IPS-18c (cell line): ENCODE measurements at regions not wholly inside any gene's neighbourhood (a gene's known extent, or its start where the extent isn't known, plus 50 kb on each side); places are given as distances from the start of the nearest gene placed in this dataset.
"Not testable (repeated sequence)": the region's sequence is repeated elsewhere in the genome, so short reads cannot be mapped to it uniquely, and the experiment has no call there.

ENCODE experiments used
- H3K4me3 ChIP-seq: 2 replicates; pipeline ENCODE4 v1.7.0; 2013; ENCODE audit warnings: low read depth, mild to moderate bottlenecking, low read length, moderate library complexity; ENCODE audit not compliant: insufficient read depth
- H3K9me3 ChIP-seq: one replicate; pipeline ENCODE4 v1.6.1; 2013; ENCODE audit warnings: mild to moderate bottlenecking, low read length, moderate library complexity; ENCODE audit not compliant: control insufficient read depth, insufficient read depth

DNA sequence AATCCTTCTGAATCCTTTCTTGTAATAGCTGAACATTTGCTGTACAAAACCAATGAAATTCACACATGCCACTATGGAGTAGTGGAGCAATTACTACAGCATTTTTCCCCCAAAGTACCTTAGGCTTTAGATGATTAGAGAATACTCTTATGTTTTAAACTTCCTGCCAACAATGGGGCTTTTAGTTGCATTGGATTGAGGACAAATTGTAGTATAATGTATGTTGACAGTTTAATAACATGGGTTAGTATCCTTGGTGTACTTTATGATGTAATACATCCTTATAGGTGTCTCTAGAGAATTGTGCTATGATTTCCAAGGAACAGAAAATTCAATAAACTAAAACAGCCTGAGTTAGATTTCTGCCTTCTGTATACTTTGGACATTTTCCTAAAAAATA lies 422.7 kb upstream of the GRAMD2B start:
- H3K9me3 ChIP-seq = no peaks in the 10 kb centered on the region
- no peak overlapping the region for H3K4me3 ChIP-seq

DNA sequence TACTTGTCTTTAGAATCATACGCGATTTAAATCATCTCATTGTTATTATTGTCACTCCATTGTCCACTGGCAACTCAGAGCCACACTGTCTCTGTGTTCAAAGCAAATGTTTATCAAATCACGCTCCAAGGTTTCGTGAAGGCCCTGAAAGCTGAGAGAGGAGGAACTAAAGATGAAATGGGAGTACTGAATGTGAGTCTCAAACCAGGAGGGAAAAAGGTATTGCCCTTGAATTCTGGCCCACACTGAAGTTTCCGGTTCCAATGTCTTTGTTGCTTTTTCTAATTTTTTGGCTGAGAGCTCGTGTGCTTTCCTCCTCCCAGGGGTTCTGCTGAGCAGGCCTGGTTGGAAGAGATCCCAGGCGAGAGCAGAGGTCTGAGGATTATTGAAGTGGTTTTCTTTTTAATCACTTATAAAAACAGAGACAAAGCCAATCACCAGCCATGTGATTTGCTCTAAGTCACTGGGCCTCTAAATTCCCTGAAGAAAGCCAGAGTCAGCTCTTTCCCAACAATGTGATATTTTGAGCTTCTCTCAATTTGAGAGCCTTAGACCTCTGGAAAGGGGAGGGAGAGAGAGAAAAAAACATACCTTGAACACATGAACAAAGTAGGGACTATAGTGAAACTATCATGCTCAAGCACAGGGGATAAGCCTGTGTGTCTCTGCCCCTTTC lies 420.8 kb upstream of the GRAMD2B start:
- H3K9me3 ChIP-seq = no peaks in the 10 kb centered on the region
- no peak overlapping the region for H3K4me3 ChIP-seq

- Histone ChIP-seq H3K4me3 (no peak overlapping the region), H3K9me3 (no peaks in the 10 kb centered on the region)
These were observed 419.9 kb upstream of the GRAMD2B start for GRCh38 chr5:126003309-126003708.

DNA sequence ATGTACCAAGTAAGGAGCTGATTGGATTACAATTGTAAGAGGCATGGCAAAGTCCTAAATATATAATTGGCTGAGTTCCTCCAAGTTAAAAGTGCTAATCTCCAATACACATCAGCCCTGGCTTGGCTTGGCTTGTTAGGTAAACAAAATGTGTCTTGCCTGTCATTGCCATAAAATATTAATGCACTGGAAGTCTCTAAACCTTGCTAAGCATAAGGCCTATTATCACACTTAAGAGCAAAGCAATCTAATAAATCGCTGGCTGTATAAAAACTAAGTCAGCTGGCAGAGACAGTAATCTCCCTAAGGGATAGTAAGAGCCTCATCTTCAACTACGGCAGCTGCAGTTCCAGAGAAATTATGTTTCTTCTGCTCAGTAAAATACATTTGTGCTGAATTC lies 418.6 kb upstream of the GRAMD2B start:
- H3K4me3 ChIP-seq = no peak overlapping the region
- no peaks in the 10 kb centered on the region for H3K9me3 ChIP-seq

- H3K4me3 ChIP-seq = no peak overlapping the region
- no peaks in the 10 kb centered on the region for H3K9me3 ChIP-seq
These were observed 415.4 kb upstream of the GRAMD2B start for GRCh38 chr5:126007841-126008240.

DNA sequence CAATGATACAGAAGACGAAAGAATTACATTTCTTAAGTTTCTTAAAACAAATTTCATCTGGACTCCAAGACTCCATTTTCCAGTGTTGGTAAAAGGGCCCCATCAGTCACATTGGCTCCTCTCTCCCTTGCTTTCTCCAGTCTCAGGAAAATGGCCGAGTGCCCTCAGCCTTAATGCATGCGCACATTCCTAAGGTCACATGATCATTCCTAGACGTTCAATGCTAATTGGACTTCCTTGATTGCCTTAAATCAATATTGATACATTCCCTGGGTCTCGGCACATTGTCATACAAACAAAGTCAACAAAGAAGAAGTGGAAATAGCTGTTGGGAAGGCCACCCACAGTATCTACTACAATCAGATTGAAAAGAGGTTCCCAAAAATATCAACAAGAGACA lies 413.6 kb upstream of the GRAMD2B start:
- Histone ChIP-seq H3K9me3 (no peaks in the 10 kb centered on the region), H3K4me3 (no peak overlapping the region)

DNA sequence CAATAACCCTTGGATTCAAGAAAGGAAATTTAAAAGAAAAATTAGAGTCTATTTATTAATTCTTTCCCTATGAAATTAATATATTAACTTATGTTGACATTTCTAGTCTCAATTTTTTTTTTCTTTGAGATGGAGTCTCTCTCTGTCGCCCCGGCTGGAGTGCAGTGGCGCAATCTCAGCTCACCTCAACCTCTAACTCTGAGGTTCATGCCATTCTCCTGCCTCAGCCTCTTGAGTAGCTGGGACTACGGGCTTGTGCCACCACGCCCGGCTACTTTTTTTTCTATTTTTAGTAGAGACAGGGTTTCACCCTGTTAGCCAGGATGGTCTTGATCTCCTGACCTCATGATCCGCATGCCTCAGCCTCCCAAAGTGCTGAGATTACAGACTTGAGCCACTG lies 411.7 kb upstream of the GRAMD2B start:
- not testable (repeated sequence) for H3K4me3 ChIP-seq, H3K9me3 ChIP-seq

DNA sequence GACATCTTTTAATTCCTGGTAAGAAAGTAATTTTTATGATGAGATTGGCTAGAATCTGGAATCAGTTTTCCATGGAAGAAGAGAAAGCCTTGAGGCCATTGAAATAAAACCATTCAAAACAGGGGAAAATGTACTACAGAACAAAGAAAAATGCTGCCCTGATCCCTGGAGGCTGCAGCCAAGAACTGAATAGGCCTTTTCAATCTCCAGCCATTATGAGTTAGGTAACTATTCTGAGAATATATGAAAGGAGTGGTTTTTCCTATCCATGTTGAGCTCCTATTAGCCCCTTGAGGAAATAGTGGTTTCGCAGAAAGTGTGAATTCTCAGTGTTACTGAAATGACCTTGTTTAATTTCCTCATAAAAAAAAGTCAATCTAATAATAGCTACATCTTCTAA lies 408.5 kb upstream of the GRAMD2B start:
- H3K9me3 ChIP-seq = no peaks in the 10 kb centered on the region
- H3K4me3 ChIP-seq = no peak overlapping the region

GRCh38 chr5:126015235-126016181 lies 407.7 kb upstream of the GRAMD2B start:
- Histone ChIP-seq H3K4me3 (no peak overlapping the region), H3K9me3 (no peaks in the 10 kb centered on the region)

- no peaks in the 10 kb centered on the region for H3K9me3 ChIP-seq
- no peak overlapping the region for H3K4me3 ChIP-seq
These were observed 407.0 kb upstream of the GRAMD2B start for GRCh38 chr5:126016256-126016655.

DNA sequence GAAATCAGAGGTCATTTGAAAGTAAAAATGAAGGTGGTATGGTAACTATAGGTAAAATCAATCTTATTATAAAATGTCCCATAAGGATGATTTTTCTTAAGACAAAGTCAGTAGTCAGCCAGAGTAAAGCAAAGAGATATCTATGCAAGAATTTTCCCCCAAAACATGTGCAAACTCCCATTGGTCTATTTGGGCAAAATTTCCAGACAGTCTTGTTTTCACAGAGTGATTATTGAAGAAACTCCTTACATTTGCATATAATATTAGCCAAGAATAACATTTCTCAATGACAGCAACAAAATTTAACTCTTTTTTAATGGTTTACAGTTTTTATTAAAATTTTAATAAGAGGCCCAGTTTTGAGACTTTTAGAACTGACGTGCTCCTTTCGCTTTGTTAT lies 406.1 kb upstream of the GRAMD2B start:
- H3K4me3 ChIP-seq = no peak overlapping the region
- no peaks in the 10 kb centered on the region for H3K9me3 ChIP-seq

GRCh38 chr5:126020770-126021169 lies 402.4 kb upstream of the GRAMD2B start:
- Histone ChIP-seq H3K9me3 (no peaks in the 10 kb centered on the region), H3K4me3 (no peak overlapping the region)

DNA sequence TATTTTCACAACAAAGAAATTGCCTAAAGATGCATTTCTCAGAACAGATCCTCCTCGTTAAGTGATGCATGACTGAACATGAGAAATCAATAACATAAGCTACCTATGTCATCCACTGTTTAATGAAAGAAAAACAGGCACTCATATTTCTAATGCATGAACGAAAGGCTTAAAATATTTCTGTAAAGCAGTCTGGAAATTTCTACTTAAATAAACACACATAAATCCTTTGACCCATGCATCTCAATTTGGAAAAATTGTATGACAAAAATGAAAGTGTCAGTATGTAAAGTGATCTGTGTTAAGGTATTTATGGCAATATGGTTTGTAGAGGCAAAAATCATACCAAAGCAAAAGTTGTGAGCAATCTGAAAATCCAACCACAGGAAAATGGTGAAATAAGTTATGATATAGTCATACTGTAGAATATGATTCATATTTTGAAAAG lies 399.2 kb upstream of the GRAMD2B start:
- no peaks in the 10 kb centered on the region for H3K9me3 ChIP-seq
- H3K4me3 ChIP-seq = no peak overlapping the region

GRCh38 chr5:126027149-126027548 lies 396.1 kb upstream of the GRAMD2B start:
- Histone ChIP-seq H3K4me3 (no peak overlapping the region), H3K9me3 (no peaks in the 10 kb centered on the region)

GRCh38 chr5:126027652-126028051 lies 395.6 kb upstream of the GRAMD2B start:
- Histone ChIP-seq H3K4me3 (no peak overlapping the region), H3K9me3 (no peaks in the 10 kb centered on the region)

DNA sequence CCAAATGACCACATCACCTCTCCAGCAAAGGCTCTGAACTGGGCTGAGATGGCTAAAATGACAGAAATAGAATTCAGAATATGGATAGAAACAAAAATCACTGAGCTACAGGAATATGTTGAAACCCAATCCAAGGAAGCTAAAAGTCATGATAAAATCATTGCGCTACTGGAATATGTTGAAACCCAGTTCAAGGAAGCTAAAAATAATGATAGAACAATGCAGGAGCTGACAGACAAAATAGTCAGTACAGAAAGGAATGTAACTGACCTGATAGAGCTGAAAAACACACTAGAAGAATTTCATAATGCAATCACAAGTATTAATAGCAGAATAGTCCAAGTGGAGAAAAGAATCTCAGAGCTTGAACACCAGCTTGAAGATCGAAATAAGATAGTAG lies 394.9 kb upstream of the GRAMD2B start:
- no peaks in the 10 kb centered on the region for H3K9me3 ChIP-seq
- no peak overlapping the region for H3K4me3 ChIP-seq

DNA sequence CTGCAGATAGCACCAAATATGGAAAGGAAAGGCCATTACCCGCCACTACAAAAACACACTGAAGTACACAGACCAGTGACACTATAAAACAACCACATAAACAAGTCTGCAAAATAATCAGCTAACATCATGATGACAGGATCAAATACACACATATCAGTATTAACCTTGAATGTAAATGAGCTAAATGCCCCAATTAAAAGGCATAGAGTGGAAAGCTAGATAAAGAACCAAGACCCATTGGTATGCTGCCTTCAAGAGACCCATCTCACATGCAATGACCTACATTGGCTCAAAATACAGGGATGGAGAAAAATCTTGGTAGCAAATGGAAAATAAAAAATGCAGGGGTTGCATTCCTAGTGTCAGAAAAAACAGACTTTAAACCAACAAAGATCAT lies 393.9 kb upstream of the GRAMD2B start:
- H3K4me3 ChIP-seq, H3K9me3 ChIP-seq: not testable (repeated sequence)

DNA sequence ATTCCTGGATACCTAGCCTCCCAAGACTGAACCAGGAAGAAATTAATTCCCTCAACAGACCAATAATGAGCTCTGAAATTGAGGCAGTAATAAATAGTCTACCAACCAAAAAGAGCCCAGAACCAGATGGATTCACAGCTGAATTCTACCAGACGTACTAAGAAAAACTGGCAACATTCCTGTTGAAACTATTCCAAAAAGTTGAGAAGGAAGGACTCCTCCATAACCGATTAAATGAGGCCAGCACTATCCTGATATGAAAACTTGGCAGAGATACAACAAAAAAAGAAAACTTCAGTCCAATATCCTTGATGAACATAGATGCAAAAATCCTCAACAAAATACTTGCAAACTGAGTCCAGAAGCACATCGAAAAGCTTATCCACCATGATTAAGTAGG lies 392.5 kb upstream of the GRAMD2B start:
- H3K9me3 ChIP-seq = no peaks in the 10 kb centered on the region
- H3K4me3 ChIP-seq = no peak overlapping the region
